ENCODE measurements at regions not wholly inside any gene's neighbourhood (a gene's known extent, or its start where the extent isn't known, plus 50 kb on each side); places are given as distances from the start of the nearest gene placed in this dataset.
"Not testable (repeated sequence)": the region's sequence is repeated elsewhere in the genome, so short reads cannot be mapped to it uniquely, and the experiment has no call there.

DNA sequence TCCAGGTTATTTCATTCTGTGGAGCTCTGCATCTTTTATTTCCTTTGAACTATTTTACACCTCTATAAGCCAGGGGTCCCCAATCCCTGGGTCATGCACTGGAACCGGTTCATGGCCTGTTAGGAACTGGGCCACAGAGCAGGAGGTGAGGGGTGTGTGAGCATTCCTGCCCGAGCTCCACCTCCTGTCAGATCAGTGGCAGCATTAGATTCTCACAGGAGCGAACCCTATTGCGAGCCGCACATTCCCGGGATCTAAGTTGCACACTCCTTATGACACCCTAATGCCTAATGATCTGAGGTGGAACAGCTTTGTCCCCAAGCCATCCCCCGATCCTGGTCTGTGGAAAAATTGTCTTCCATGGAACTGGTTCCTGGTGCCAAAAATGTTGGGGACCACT, 107.2 kb downstream of the TMEM121 start:
- not testable (repeated sequence) for FAIRE-seq; DNase-seq (ENCODE audit: insufficient read length, low spot score)

DNA sequence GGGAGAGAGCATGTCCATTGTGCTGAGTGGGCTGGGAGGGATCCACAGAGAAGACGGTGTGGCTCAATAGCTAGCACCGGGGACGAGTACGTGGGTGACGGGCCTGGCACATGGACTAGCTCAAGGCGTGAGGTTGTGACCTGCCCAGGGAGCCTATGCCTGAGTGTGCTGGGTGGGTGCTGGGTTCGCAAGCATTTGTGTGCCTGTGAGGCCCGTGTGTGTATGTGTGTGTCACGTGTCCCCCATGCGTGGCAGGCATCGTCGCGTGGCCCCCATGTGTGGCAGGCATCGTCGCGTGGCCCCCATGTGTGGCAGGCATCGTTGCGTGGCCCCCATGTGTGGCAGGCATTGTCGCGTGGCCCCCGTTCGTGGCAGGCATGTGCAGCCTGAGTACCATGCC, 109.2 kb downstream of the TMEM121 start:
- no peak for DNase-seq (ENCODE audit: insufficient read length, low spot score)
- no peak for FAIRE-seq

DNA sequence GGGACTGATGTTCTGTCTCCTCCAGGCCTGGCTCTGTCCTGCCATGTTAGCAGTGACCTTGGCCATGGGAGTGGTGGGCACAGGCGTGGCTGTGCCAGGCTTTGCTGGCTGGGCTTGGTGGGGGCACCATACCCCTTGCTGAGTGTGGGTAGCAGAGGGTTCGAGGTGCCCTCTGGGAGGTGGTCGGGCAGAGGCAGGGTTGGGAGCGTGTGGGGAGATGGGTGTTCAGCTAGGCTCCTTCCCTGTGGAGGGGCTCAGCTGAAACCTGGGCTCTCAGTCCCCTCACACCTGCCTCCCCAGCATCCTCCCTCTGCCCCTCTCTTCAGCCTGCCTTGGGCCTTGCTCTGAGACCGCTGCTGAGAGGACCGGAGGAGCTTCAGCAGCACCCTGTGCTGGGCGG, 109.6 kb downstream of the TMEM121 start:
- not testable (repeated sequence) for FAIRE-seq

DNA sequence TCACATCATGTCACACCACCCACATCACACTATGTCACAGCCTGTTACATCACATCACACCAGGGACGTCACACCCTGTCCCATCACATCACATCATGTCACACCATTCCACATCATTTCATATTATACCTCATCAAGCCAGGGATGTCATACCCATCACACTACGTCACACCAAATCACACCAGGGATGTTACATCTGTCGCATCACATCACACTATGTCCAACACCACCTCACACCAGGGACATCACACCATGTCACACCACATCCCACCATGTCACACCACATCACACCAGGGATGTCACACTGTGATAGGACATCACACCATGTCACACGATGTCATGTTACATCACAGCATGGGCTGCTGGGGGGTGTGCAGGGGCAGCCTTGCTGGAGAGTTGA, 110.6 kb downstream of the TMEM121 start:
- DNase-seq (ENCODE audit: insufficient read length, low spot score) (no peak), FAIRE-seq (no peak)

More for the DNA sequence above, 109.6 kb downstream of the TMEM121 start:
- DNase-seq (ENCODE audit: insufficient read length, low spot score) = not testable (repeated sequence)

DNA sequence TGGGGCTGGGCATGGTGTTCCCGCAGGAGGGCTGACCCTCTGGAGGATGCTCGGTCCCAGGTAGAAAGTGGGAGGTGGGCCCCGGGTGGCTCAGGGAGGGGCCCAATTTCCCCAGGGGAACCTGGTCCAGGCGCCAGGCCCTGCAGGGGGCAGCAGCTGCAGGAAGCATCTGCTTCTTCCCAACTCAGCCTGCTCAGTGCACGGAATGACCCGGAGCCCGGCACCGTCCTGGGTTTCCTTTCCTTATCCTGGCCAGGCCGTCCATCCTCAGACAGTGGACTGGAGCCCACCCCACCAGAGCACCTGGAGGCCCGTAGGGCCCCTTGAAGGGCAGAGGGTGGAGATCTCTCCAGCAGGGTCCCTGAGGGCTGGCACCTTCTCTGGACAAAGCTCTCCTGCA, 111.0 kb downstream of the TMEM121 start:
- FAIRE-seq; DNase-seq (ENCODE audit: insufficient read length, low spot score): not testable (repeated sequence)

DNA sequence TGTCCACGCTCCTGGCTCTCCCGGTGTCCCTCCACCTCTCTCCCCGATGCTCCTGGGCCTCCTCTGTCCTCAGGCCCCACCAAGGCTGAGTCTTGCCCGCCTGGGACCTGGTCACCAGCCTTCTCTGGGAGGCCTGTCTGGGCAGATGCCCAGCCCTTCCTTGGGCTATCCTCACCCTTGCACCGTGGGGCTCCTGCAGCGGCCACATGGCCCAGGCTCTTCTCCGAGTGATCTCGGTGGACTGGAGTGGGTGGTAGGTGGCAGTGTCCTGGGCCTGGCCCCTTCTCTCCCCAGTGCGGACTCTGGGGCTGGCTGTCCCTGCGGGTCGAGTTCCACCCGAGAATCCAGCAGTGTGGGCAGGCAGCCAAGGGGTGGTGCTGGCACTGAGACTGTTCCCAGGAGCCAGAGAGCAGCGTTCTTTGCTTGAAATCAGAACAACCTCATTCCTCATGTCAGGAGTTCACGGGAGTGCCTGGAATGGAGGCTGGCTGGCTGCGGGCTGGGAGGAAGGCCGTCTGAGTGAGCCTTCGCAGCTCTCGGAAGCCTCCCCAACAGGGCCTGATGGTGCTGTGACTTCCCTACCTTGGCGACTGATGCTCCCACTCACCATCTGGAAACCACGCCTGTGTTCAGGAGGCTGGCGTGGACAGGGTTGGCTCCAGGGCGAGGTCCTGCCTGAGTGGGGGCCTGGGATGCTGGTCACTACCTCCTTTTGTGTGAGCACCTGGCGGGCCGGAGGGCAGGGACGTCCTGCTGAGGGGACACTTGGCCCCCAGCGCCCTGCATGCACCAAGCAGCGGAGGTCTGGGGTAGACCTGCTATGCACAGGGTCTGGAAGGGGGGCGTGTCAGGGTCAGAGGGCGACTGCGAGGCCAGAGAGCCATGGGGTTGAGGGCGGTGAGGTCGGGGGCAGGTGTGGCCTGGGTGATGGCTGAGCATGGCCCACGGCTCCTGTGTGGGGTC, 113.9 kb downstream of the TMEM121 start:
- DNase-seq (ENCODE audit: insufficient read length, low spot score); FAIRE-seq: not testable (repeated sequence)

DNA sequence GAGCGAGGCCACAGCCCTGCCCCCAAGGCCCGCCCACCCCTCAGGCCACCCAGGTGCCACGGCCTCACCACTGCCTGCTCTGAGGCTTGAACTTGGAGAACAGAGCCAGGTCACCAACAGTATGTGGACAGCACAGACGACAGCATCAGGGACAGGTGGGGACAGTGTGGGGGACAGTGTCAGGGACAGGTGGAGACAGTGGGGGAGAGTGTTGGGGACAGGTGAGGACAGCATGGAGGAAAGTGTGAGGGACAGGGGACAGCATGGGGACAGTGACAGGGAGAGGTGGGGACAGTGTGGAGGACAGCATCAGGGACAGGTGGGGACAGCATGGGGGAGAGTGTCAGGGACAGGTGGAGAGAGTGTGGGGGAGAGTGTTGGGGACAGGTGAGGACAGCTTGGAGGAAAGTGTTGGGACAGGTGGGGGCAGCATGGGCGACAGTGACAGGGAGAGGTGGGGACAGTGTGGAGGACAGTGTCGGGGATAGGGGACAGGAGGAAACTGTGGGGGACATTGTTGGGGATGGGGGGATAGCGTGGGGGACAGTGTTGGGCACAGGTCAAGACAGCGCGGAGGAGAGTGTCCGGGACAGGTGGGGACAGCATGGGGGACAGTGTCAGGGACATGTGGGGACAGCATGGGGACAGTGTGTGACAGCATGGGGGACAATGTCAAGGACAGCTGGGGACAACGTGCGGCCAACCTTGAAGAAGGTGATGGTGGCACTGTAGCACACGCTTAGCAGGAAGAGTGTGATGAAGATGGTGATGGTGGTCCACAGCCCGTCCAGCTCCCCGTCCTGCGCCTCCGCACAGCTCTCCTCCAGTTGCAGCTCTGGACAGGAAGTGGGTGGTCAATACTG, 114.9 kb downstream of the TMEM121 start:
- FAIRE-seq (no peak), DNase-seq (ENCODE audit: insufficient read length, low spot score) (no peak)

DNA sequence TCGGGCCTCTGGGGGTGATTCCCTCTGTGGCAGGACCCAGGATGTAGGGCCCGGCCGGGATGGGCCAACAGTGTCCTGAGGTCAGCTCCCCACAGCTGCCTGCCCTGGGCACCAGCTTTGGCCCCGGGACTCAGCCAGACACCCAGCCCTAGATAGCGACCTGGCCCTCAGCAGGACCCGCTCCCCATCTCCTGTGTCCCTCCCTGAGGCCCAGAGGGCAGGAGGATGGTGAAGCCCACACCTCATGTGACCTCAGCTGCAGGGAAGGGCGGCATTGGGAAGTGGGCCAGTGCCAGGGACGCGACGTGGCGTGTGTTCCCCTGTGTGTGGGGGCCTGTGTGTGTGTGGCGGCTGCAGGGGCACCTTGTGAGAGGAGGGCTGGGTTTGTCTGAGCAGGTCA, 115.6 kb downstream of the TMEM121 start:
- DNase-seq (ENCODE audit: insufficient read length, low spot score); FAIRE-seq: not testable (repeated sequence)

DNA sequence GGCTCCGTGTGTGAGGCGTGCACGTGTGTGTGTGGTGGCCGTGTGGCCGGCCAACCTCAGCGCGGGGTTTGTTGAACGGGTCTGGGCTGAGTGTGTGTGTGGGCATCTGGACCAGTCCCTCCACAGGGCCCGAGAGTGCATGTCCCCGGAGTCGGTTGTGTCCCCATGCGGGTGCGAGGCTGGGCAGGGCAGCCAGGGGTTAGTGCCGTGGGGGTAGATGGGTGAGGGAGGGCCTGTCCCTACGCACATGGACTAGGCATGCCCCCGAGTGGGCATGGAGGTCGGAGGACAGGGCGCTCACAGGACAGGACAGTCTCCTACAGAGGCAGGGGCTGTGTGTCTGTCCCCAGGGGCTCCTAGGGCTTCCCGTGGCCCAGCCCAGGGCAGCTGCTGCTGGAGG, 116.1 kb downstream of the TMEM121 start:
- not testable (repeated sequence) for FAIRE-seq; DNase-seq (ENCODE audit: insufficient read length, low spot score)

DNA sequence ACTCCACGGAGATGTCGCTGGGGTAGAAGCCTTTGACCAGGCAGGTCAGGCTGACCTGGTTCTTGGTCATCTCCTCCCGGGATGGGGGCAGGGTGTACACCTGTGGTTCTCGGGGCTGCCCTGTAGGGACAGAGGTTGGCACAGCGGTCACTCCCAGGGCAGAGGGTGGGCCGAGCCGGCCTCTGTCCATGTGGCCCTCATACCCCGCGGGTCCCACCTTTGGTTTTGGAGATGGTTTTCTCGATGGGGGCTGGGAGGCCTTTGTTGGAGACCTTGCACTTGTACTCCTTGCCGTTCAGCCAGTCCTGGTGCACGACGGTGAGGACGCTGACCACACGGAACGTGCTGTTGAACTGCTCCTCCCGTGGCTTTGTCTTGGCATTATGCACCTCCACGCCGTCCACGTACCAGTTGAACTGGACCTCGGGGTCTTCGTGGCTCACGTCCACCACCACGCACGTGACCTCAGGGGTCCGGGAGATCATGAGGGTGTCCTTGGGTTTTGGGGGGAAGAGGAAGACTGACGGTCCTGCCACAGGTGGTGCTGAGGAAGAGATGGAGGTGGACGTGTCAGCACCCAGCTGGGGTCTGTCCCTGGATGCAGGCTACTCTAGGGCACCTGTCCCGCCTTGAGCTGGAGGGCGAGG, 117.1 kb downstream of the TMEM121 start:
- not testable (repeated sequence) for DNase-seq (ENCODE audit: insufficient read length, low spot score); FAIRE-seq

DNA sequence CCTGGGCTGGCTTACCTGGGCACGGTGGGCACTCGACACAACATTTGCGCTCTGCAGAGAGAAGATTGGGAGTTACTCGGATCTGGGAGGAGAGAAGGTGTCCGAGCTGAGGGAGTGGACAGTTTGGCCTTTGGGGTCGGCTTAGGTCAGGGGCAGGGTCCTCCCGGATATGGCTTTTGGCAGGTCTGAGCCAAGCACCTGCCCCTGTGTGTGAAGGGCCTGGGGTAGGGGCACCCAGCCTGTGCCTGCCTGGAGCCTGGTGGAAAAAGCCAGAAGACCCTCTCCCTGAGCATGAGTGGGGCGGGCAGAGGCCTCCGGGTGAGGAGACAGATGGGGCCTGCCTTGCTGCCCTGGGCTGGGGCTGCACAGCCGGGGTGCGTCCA, 117.7 kb downstream of the TMEM121 start:
- not testable (repeated sequence) for DNase-seq (ENCODE audit: insufficient read length, low spot score); FAIRE-seq

DNA sequence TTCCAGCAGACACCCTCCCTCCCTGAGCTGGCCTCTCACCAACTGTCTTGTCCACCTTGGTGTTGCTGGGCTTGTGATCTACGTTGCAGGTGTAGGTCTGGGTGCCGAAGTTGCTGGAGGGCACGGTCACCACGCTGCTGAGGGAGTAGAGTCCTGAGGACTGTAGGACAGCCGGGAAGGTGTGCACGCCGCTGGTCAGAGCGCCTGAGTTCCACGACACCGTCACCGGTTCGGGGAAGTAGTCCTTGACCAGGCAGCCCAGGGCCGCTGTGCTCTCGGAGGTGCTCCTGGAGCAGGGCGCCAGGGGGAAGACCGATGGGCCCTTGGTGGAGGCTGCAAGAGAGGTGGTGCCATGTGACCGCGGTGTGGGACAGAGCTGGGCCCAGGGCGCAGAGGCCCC, 118.1 kb downstream of the TMEM121 start:
- DNase-seq (ENCODE audit: insufficient read length, low spot score); FAIRE-seq: not testable (repeated sequence)

DNA sequence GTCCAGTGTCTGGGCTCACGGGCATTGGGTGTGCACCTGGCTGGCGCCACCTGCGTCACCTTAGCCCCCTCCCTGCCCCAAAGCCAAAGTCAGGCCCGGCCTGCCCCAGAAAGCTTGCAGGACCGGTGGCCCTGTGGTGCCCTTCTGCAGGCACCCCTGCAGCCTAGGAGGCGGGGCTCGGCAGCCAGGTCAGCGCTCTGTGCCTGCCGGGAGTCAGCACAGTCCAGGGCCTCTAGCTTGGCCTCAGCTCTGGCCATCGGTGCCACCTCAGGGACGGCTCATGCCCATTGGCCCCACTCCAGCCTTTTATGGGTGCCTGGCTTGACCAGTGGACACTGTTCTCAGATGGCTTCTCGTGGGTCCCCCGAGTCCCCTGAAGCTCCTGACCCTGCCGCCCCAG, 118.5 kb downstream of the TMEM121 start:
- not testable (repeated sequence) for DNase-seq (ENCODE audit: insufficient read length, low spot score); FAIRE-seq

DNA sequence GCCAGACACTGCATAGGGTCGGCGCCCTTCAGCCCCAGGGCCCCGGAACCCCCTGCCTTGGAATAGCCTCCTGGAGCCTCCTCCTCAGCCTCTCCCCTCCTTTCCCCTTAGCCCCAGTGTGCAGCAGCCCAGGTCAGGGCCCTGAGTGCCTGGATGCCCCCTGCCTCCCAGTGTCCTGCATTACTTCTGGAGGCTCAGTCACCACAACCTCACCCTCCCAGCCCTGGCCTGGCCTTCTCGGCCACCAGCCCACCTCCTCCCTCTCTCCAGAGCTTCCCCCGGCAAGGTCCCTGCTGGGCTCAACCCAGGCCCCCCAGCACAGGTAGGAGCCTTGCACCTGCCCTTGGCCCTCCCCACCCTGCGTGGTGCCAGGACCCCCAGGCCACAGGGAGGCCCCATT, 119.0 kb downstream of the TMEM121 start:
- DNase-seq (ENCODE audit: insufficient read length, low spot score); FAIRE-seq: not testable (repeated sequence)

DNA sequence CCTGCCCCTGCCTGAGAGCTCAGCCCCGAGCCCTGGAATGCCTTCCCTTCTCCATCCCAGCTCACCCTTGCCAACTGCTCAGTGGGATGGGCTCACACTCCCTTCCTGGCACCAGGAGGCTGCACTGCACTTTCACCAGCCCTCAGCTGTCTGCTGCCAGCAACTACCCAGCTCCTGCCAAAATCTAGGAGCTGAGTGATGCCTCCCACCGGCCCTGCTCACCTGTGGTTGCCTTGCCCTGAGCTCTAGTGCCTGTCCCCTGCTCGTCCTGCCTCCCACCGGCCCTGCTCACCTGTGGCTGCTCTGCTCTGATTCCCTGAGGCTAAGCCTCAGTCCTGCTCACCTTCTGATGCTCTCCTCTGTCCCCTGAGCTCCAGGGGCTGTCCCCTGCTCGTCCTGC, 119.8 kb downstream of the TMEM121 start:
- no peak for FAIRE-seq
- no peak for DNase-seq (ENCODE audit: insufficient read length, low spot score)

DNA sequence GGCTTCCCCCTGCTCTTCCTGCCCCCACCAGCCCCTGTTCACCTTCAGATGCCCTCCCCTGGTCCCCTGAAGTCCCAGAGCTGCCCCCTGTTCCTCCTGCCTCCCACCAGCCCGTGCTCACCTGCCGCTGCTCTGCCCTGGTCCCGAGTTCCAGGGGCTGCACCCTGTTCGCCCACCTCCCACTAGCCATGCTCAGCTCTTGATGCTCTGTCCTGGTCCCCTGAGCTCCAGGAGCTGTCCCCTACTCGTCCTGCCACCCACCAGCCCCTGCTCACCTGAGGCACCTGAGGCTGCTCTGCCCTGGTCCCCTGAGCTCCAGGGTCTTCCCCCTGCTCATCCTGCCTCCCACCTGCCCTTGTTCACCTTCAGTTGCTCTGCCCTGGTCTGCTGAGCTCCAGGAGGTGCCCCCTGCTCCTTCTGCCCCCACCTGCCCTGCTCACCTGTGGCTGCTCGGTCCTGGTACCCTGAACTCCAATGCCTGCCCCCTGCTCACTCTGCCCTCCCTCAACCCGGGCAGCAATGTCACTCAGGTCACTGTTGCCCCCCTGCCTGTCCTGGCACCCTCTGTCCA, 120.4 kb downstream of the TMEM121 start:
- FAIRE-seq = not testable (repeated sequence)

DNA sequence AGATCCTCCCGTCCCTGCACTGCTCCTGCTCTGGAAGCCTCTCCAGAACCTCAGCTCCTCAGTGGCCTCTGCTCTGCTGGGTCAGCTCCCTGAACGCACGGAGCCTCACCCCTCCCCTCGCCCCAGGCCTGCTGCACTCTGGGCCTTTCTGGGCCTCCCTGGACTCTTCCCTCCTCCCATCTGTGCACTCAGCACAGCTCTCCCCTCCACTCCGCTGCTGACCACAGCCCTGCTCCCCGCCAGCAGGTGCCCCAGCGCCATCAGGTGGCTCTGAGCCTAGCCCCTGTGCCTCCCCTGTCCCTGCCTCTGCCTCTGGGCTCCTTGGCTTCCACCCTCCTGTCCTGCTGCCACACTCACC, 121.0 kb downstream of the TMEM121 start:
- DNase-seq (ENCODE audit: insufficient read length, low spot score); FAIRE-seq: not testable (repeated sequence)

More for the DNA sequence above, 120.4 kb downstream of the TMEM121 start:
- not testable (repeated sequence) for DNase-seq (ENCODE audit: insufficient read length, low spot score)

DNA sequence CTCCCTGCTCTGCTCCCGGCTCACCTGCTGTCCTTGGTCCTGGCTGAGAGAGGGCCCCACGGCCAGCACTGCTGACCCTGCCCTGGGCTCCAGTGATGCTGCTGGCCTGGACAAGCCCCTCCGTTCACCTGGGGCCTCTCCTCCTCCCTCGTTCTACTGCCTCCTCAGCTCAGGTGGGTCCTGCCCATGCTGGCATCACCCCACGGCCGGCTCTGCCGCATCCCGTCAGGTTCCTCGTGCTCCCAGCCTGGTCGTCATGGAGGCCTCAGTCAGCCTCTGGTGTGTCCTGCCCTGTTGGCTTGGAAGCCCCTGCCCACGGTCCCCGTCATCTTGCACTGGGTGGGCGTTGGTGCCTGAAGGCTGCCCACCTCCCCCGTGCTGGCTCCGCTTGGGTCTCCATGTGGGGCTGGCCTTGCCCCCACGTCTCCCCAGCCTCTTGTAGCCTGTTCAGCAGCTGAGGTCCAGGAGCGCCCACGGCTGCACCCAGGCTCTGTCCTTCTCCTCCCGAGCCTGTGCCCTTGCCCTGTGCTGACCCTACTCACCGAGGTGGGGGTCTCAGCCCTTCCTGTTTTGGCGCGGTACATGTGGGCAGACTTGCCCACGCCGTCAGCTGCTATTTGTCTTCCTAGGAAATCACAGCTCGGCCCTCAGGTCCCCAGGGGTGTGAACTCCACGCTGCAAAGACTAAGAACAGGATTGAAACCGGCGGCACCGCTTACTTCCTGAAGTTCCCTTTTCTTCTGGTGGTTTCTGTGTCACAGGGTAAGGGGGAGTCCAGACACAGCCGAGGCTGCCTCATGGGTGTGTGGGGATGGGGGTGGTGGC, 121.6 kb downstream of the TMEM121 start:
- DNase-seq (ENCODE audit: insufficient read length, low spot score) (no peak), FAIRE-seq (no peak)
